ENCODE measurements at regions not wholly inside any gene's neighbourhood (a gene's known extent, or its start where the extent isn't known, plus 50 kb on each side); places are given as distances from the start of the nearest gene placed in this dataset.

GRCh38 chrX:45955661-45956060 lies 589.6 kb downstream of the ZNF674 start:
- ChIA-PET POLR2A (no interaction called here), CTCF (no interaction called here)
- intact Hi-C loops (cut with micrococcal nuclease), result no loop called here
- H3K4me3 ChIP-seq (replicated peaks in 1 of 3; ENCODE audit: insufficient read depth in 1 of 3, low read depth in 1 of 3, low read length in 3 of 3), result no peak overlapping the region
- FAIRE-seq (no peak), DNase-seq (ENCODE audit: low read depth, low spot score) (no peak)
- no peaks in the 10 kb centered on the region for H3K9me3 ChIP-seq (replicated peaks; ENCODE audit: control insufficient read depth, insufficient read depth, low read length)
- no peaks in the 10 kb centered on the region for H3K4me1 ChIP-seq (ENCODE audit: control insufficient read depth, extremely low read depth, insufficient read depth, low read length)
- TF ChIP-seq CTCF (IDR thresholded peaks at IDR 0.05; ENCODE audit: extremely low read depth in 1 of 2, insufficient read depth in 1 of 2, low read depth in 1 of 2, low read length in 2 of 2) (no peak), EZH2 (IDR thresholded peaks at IDR 0.05; ENCODE audit: borderline replicate concordance, low read depth, low read length, severe bottlenecking) (no peak), MAX (IDR thresholded peaks at IDR 0.05; ENCODE audit: insufficient read depth, insufficient read length) (no peak), GATA2 (IDR thresholded peaks at IDR 0.05; ENCODE audit: insufficient read depth, insufficient read length, low read depth, low read length) (no peak), JUN (IDR thresholded peaks at IDR 0.05; ENCODE audit: borderline replicate concordance, insufficient read depth, insufficient read length, low read depth) (no peak), MYC (IDR thresholded peaks at IDR 0.05; ENCODE audit: low read depth, low read length) (no peak), POLR2A (IDR thresholded peaks at IDR 0.05; ENCODE audit: low read depth, low read length) (no peak), POLR2AphosphoS5 (IDR thresholded peaks at IDR 0.05; ENCODE audit: insufficient read depth, low read depth, low read length) (no peak), FOS (IDR thresholded peaks at IDR 0.05; ENCODE audit: borderline replicate concordance, insufficient read depth, low read length) (no peak)
- H3K9ac ChIP-seq (replicated peaks; ENCODE audit: extremely low read depth, insufficient read depth, low read length), result no peak overlapping the region
- H3K4me2 ChIP-seq (ENCODE audit: insufficient read depth, low read length), result no peak overlapping the region
- no peak overlapping the region for H3K27ac ChIP-seq (ENCODE audit: insufficient read depth, low read depth, low read length)
- H4K20me1 ChIP-seq (replicated peaks; ENCODE audit: control insufficient read depth, extremely low read depth, insufficient read depth, low read length), result no peaks in the 10 kb centered on the region
- BruUV-seq (replicated peaks), result no TSS peak
- no peaks in the 10 kb centered on the region for H3K9me1 ChIP-seq (replicated peaks; ENCODE audit: control insufficient read depth, extremely low read depth, insufficient read depth, low read length)
- dilution Hi-C loops (cut with MboI; ENCODE audit: extremely low pct_ligation_motif_present, low sequenced_read_pairs), result no loop called here
- H2AFZ ChIP-seq (ENCODE audit: low read depth, low read length), result no peak overlapping the region
- H3K79me2 ChIP-seq (ENCODE audit: control insufficient read depth, insufficient read depth, low read length), result no peaks in the 10 kb centered on the region
- no peaks in the 10 kb centered on the region for H3K36me3 ChIP-seq (ENCODE audit: control insufficient read depth in 2 of 2, extremely low read depth in 1 of 2, insufficient read depth in 2 of 2, low read length in 2 of 2)
- peaks cover 0 to 5% of the 10 kb centered on the region in 2 experiments for H3K27me3 ChIP-seq (ENCODE audit: control insufficient read depth in 2 of 2, insufficient read depth in 2 of 2, low read length in 2 of 2)
